ENCODE measurements at regions not wholly inside any gene's neighbourhood (a gene's known extent, or its start where the extent isn't known, plus 50 kb on each side); places are given as distances from the start of the nearest gene placed in this dataset.

DNA sequence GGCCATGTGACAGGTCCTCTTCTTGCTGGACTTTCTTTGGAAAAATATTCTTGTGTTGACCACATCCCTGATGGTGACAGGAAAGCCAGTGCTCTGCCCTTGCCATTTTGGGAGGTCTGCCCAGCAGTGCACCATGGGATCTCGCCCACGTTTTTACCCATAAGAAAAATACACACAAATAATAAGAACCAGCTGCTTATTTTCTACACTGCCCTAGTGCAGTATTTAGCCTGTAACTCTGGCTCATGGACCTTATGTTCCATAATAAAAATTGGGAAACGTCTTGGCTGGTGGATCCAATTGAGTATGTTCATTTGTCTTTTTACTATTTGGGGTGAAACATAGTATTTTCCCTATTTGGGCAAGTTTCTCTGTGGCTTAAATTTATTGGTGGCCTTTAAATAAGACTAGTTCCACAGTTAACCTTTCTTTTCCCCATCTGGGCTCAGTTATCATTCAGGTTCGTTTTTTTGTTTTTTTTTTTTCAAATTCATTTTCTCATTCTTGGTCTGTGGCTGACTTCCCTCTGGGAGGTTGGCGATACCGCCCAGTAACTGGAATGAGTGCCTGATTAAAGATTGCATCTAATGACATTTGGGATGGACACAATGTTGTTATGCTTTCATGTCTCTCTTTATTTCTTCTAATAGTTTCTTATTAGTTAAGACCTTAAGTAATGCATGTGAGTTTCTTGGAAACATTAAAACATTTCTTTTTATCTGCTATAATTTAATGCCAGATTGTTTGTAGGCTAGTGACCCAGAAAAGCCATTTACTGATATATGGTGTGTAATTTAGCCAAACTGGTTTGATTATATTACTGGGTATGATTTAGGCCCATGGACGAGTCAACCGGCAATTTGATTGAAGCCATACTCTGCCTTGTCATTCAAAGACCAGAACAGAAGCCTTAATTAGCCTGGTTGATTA is 163.7 kb downstream of the FGF10 start:
- H3K4me3 ChIP-seq (ENCODE audit: low read depth, low read length), result no peak overlapping the region
- no peak for DNase-seq (ENCODE audit: low read depth)
- TF ChIP-seq, protein P1, sequence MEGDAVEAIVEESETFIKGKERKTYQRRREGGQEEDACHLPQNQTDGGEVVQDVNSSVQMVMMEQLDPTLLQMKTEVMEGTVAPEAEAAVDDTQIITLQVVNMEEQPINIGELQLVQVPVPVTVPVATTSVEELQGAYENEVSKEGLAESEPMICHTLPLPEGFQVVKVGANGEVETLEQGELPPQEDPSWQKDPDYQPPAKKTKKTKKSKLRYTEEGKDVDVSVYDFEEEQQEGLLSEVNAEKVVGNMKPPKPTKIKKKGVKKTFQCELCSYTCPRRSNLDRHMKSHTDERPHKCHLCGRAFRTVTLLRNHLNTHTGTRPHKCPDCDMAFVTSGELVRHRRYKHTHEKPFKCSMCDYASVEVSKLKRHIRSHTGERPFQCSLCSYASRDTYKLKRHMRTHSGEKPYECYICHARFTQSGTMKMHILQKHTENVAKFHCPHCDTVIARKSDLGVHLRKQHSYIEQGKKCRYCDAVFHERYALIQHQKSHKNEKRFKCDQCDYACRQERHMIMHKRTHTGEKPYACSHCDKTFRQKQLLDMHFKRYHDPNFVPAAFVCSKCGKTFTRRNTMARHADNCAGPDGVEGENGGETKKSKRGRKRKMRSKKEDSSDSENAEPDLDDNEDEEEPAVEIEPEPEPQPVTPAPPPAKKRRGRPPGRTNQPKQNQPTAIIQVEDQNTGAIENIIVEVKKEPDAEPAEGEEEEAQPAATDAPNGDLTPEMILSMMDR (IDR thresholded peaks at IDR 0.05; ENCODE audit: control insufficient read depth, extremely low read depth, insufficient read depth), result no peak

DNA sequence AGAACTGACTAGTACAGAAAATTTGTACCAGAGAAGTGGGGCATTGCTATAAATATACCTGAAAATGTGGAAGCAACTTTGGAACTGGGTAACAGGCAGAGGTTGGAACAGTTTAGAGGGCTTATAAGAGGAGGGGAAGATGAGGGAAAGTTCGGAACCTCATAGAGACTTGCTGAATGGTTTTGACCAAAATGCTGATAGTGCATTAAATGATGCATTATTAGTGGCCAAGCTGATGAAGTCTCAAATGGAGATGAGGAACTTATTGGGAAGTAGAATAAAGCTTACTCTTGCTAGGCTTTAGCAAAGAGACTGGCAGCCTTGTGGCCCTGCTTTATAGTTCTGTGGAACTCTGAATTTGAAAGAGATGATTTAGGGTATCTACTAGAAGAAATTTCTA is 189.8 kb downstream of the FGF10 start:
- H3K4me3 ChIP-seq (ENCODE audit: low read depth, low read length), result no peak overlapping the region
- DNase-seq (ENCODE audit: low read depth), result no peak
- TF ChIP-seq, protein P1 (IDR thresholded peaks at IDR 0.05; ENCODE audit: control insufficient read depth, extremely low read depth, insufficient read depth), result no peak

DNA sequence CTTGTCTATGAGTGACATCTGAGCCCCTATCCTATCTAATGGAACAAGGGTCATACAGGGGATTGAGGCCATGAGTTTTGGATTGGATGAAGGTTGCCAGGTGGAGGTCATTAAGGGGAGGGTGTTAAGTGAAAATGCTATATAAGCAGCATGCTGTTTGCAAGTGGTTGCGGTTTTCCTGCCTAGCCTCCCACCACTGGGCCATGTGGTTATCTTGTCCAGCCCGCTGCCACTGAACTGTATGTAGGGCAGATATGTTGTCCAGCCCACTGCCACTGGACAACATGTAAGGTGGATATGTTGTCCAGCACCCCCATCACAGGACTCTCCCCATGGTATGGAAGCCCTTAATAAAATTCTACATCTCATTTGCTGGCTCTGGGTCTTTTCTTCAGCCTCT is 200.0 kb downstream of the FGF10 start:
- H3K4me3 ChIP-seq (ENCODE audit: low read depth, low read length), result no peak overlapping the region
- TF ChIP-seq, protein P1 (IDR thresholded peaks at IDR 0.05; ENCODE audit: control insufficient read depth, extremely low read depth, insufficient read depth), result no peak
- no peak for DNase-seq (ENCODE audit: low read depth)

DNA sequence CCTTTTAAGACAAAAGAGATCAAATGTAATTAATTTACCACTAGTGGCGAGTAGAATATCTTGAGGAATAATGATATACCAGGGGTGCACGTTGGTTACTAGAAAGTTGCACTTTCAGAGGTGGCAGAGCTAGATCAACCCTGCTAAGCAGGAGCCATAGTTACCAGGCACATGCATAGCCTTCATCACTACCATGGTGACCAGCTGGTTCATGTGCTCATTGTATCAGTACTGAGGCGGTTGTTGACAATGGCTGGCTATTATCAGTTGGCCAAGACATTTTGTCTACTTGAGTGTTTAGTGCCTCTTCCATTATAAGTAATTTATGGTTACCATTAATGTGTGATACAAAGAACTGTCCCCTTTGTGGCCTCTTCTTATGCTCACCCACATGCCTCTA is 201.2 kb downstream of the FGF10 start:
- no peak overlapping the region for H3K4me3 ChIP-seq (ENCODE audit: low read depth, low read length)
- TF ChIP-seq, protein P1 (IDR thresholded peaks at IDR 0.05; ENCODE audit: control insufficient read depth, extremely low read depth, insufficient read depth), result no peak
- no peak for DNase-seq (ENCODE audit: low read depth)

GRCh38 chr5:44183753-44184152 is 205.5 kb downstream of the FGF10 start:
- H3K4me3 ChIP-seq (ENCODE audit: low read depth, low read length), result no peak overlapping the region
- TF ChIP-seq, protein P1 (IDR thresholded peaks at IDR 0.05; ENCODE audit: control insufficient read depth, extremely low read depth, insufficient read depth), result no peak
- DNase-seq (ENCODE audit: low read depth), result no peak

- DNase-seq (ENCODE audit: low read depth), result no peak
- no peak overlapping the region for H3K4me3 ChIP-seq (ENCODE audit: low read depth, low read length)
- TF ChIP-seq, protein P1 (IDR thresholded peaks at IDR 0.05; ENCODE audit: control insufficient read depth, extremely low read depth, insufficient read depth), result no peak
Observed at GRCh38 chr5:44183312-44183711, 205.9 kb downstream of the FGF10 start.

All from LNCaP clone FGC (cell line).